ENCODE measurements at regions not wholly inside any gene's neighbourhood (a gene's known extent, or its start where the extent isn't known, plus 50 kb on each side); places are given as distances from the start of the nearest gene placed in this dataset.
"Not testable (repeated sequence)": the region's sequence is repeated elsewhere in the genome, so short reads cannot be mapped to it uniquely, and the experiment has no call there.

DNA sequence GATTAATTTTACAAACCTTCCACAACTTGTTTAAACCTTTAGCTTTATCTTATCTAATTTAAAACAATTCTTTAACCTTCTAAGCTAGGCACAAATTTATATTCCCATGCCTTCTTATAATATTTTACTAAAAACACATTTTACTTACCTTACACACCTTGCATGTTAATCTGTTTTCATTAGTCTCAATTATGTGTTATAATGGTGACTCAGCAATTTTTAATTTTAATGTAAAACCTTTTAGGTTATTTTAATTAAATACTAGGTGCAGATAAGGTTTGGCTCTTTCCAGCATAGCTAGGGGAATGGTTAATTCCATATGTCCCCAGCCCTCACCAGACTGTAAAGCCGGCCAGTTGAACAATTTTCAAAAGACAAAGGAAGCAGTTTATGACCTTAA lies 264.6 kb upstream of the SGO1 start:
- no peak for DNase-seq

DNA sequence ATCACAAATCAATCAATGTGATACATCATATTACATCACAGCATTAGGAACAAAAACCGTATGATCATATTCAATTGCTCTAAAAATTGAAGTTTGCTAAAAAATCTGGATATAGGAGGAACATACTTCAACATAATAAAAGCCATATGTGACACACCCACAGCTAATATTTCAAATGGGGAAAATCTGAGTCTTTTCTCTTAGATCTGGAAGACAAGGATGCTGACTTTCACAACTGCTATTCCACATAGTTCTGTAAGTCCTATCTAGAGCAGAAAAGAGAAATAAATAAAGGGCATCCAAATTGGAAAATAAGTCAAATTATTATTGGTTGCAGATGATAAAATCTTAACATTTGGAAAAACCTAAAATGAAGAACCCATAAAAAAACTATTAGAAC lies 256.8 kb upstream of the SGO1 start:
- DNase-seq, result no peak

DNA sequence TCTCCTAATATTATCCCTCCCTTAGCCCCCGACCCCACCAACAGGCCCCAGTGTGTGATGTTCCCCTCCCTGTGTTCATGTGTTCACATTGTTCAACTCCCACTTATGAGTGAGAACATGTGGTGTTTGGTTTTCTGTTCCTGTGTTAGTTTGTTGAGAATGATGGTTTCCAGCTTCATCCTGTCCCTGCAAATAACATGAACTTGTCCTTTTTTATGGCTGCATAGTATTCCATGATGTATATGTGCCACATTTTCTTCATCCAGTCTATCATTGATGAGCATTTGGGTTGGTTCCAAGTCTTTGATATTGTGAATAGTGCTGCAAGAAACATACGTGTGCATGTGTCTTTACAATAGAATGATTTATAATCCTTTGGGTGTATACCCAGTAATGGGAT lies 241.3 kb upstream of the SGO1 start:
- not testable (repeated sequence) for DNase-seq

DNA sequence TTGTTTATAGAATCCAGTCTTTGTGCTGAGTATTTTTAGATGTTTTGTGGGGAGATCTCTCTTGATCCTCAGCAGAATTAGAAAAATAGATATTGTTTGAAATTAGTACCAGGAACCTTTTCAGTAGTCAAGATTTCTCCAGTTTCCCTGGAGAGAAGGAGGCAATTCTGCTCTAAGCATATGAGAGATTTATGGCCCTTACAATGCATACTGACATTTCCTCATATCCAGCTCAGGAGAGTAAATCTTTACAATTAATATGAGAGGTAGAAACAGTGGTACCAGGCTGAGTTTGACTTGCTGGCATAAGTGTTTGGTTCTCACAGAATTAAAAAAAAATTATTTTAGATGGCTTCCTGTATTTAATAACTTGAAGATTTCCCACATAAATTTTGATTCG lies 239.1 kb upstream of the SGO1 start:
- no peak for DNase-seq

DNA sequence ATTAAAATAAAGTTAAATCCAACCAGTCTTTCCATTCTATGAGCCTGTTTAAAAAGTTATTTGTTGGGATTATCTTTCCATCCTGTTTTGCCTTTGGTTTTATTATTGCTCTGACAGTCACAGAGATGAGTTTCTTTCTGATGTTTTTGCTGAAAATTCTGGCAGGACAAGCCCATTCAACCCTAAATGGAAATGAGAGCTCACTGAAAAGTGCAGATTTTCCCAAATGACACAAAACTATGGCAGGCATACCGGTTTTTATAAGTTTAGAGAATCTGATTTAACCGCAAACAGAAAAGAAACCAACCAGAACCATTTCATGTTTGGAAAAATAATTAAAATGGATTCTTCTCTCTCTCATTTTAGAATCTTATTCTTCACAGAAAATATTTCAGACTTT lies 238.1 kb upstream of the SGO1 start:
- DNase-seq, result no peak

DNA sequence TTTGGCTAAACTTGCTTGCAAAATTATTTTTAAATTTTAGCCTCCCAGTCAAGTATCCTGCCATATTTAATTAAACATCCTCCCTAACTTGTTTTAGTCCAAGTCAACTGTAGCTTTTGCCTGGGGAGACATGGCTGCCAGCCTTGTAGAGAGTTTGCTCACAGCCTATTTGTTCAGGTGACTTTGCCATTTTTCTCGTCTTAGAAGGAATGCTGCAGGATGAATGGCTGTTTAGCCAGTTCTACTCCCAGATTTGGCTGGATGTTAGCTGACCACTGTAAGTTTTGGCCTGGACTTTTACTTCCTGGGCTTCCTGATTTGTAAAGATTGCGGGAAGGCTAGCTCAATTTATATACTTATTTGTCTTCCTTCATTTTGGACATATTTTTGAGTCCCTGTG lies 236.4 kb upstream of the SGO1 start:
- DNase-seq, result no peak

DNA sequence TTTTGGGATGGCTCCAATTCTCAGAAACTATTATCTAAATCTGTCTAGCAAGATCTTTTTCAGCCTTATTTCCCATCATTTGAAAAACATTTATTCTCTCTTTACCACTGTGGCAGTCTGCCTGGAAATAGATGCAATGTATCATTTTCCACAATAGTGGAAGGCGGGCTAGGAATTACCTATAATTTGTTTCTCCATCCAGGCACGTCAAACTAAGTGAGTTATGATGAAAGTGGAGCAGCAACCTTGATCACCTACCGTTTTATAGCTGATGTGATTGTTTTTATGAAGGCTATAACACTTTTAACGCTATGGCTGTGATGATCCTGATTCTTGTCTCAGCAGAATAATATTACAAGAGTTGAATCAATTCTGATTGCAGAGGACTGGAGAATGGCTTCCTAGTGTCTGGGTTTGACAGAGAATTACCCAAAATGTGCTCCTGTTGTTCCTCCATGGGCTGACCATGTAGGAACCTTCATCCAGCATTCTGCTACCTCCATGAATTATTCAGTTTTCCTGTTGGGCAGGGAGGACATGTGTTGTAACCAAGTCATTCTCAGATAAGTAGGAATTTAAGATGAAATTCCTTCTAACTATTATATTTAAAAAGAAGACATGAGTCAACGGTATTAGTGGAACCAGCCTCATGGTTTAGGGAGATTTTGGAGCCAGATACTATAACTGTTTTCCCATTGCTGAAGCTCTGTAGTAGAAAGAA lies 231.5 kb upstream of the SGO1 start:
- DNase-seq, result no peak

DNA sequence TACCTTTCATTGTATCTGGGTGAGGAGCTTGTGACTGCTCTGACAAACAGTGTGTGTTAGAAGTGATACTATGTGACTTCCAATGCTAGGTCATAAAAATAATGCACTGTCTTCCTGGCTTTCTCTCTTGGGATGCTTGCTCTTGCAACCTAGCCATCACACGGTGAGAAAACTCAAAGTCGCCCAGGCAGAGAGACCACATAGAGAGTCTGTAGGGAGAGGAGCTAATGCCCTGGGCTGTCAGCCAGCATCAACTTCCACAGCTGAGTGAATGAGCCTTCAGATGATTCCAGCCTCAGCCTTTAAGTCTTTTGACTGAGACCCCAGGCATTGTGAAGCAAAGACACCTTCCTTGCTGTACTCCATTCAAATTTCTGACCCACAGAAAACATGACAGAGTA lies 220.6 kb upstream of the SGO1 start:
- DNase-seq, result no peak

DNA sequence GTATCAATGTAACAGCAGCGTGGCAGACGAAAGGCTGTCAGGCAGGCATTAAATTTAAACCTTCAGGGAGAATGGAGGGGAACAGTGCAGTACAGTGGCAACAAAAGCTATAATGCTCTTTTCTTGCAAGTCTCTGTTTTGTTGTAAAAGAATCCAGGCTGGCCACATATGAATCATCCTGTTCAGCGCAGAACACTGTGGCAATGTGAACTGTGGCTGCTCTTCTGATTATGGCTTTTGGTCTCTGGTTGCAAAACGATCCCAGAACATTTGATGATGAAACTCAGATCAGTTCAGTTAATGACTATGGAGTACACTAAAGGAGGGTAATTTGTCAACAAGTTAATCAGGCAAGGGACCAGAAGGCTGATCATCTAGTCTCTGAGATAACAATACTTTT lies 219.7 kb upstream of the SGO1 start:
- no peak for DNase-seq

DNA sequence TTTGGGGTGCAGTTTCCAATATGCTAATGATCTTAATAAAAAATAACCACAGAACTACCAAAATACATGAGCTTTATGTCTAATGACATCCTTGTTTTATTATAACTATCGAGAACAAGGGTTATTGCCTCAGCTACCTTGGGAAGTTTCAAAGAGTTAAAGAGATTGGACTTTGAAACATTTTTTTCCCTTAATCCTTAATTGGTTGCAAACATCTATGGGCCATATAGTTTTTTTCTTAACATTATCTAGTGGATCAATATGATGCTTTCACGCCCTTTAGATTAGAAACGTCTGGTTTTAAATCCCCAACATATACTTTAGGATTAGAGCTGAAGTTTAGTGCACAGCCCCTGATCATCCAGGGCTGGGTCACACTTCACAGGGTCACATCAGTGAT lies 219.2 kb upstream of the SGO1 start:
- DNase-seq, result peak in 1 of 2 experiments; percentile 27

DNA sequence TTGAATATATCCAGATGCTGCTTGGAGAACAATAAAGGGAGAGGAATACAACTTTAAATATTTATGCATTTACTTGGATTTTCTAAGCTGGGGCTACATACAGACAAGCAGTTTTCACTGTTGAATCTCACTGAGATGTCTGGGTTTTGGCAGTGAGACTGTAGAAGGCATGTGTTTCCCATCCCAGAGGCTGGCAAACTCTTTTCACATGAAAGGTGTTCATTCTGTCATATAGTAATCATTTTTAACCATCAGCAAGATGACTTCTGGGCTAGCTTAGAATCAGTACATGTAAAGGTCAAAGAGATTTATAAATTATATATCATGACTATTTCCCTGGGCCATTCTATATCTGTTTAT lies 218.7 kb upstream of the SGO1 start:
- DNase-seq, result no peak

DNA sequence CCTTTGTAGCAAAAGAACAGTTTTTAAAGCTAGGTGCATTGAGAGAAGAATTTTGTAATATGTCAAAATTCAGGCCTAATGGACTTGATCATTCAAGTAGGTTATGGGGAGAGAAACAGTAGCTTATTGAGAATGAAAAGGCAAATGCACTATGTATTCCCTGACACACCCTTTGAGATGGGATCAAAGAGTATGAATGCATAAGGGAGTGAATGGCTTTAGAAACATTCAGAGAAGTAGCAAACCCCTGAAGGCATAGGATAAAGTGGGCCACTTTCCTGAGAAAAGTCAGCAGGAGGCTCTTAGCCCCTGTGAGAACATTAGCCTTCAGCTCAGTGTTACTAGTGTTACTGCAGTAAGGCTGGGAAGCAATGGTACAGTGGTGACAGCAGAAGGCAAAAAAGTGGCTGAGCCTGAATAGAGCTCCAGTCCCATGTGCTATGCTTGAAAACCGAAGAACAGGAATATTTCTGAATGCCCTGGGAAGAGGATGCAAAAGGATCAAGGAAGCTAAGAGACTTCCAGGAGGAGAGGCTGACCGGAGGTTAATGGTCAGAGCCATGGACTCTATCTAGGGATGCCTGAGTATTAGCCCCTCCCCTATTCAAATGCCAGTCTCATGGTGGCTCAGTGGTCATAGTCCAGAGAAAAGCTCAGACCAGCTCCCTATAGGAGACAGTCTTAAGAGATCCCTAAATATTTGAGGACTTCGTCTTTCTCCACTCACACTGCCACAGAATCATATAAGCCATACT lies 218.2 kb upstream of the SGO1 start:
- no peak for DNase-seq

DNA sequence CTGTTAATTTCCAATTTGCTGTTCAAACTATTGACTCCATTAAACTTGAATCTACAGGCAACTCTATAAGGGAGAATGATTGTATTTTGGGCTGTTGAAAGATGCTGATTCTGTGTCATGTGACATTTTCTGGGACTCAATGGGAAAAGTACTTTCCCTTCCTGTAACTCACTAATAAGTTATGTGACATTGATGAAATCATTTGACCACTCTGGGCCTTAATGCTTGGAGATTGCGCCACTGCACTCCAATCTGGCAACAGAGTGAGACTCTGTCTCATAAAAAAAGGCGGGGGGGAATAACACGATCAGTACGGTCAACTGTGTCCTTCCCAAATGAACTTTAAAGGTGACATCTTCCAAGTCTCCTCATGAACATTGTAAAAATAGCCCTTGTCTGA lies 215.2 kb upstream of the SGO1 start:
- DNase-seq, result no peak

DNA sequence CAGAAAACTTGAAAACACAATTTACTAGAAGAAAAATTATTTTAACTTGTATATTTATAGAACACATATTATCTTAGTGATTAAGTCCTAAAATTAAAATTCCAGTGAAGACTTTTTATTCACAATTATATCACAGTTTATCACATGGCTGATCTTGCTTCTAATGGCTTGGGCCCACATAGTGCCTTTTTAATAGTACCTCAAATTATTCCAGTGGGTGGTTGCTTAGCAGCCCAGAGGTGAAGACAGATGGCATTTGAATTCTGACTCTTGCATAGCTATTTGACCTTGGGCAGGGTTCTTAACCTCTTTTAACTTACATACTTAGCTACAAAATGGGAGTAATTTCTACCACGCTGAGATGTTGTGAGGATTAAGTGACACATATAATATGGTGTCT lies 214.7 kb upstream of the SGO1 start:
- DNase-seq, result no peak

DNA sequence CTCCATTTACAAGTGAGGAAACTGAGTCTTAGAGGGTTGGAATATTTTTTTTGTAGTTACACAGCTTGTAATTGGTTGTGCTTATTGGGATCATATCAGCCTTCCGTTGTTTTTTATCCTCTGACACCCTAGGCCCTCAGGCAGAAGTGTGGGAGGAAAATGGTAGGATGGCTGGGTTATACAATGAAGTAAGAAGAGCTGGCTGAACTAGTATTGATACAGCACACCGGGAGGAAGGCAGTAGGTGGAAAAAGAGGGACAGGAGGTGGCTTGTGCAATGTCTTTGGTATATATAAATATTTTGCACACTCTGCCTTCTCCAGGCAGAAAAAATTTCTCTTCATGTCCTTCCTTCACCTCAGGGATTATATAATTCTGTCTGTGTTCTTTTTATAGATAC lies 214.3 kb upstream of the SGO1 start:
- DNase-seq, result no peak

DNA sequence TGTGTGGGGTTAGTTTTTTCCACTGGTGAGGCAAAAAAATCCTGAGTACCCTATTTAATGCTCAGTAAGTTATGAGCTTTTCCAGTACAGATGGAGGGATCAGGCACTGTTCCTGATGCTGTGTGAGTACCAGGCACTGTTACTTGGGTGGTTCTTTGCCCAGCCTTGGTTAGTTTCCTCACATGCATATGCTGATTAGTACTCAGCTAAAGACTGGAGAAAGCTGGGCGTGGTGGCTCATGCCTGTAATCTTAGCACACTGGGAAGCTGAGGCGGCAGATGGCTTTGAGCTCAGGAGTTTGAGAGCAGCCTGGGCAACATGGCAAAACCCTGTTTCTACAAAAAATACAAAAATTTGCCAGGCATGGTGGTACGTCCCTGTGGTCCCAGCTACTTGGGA lies 210.3 kb upstream of the SGO1 start:
- DNase-seq, result peak; percentile 12 to 71

DNA sequence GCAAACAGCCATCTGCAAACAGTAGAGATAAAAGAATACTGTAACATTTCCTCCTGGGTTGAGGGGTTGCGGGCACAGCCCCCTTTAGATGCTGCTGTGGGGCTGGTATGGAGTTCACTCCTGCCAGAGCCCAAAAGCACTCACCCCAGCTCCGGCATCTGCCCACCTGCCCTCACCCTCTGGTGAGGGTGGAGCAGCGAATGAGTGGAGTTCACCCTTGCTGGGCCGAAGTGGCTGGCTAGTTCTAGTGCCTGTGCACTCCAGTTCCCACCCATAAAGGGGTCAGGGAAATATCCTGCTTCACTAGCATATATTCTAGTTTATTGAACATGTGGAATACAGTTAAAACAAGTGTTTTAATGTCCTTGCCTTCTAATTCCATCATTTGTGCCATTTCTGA lies 209.7 kb upstream of the SGO1 start:
- no peak for DNase-seq

DNA sequence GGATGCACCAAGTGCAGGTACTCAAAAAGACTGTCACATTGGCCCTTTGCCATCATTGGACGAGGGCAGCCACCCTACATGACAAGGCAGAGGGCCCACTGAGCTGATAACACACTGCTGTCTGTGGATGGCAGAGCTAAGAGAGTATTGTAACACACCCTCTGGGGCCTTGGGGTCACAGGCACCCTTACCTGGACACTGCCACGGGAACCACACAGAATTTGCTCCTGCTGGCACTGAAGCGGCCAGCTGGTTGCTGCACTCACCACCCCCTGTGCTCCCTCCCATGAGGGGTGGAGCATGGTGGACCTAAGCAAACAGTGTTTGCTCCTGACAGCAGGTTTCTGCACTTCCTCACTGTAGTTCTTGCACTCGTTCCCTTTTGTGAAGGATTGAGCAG lies 208.2 kb upstream of the SGO1 start:
- DNase-seq, result no peak

DNA sequence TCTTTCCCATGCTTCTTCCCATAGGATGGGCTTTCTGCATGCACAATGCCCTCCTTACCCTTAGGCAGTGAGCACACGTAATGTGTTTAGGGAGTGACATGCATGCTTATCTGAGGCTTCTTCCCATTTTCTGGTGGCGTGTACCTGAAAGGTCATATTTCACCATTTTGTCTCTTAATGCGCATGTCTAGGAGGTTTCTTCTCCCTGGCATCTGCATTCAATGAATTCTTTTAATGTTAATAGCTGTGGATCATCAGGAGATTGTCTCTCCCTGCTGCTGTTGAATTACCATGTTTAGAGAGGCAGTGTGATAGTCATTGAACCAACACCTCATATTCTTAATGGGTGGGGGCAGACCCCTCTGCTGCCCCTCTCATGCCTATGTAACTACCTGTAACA lies 205.6 kb upstream of the SGO1 start:
- no peak for DNase-seq

DNA sequence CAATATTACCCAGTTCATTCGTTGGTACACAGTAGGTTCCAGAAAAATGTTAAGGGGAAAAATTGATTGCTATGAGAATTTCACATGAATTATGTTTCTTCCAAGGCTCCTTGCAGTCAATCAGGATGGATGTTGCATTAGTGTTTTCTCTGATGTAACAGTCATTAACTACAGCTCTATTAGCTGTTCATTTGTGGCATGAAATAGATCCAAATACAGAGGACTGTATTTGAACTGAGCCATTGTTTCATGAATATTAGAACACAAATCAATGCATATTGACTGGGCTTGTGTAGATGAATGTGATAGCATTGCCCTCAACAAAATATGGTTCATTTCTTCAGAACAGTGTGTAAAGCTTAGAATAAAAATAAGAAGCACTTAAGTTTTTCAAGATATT lies 203.0 kb upstream of the SGO1 start:
- DNase-seq, result no peak

DNA sequence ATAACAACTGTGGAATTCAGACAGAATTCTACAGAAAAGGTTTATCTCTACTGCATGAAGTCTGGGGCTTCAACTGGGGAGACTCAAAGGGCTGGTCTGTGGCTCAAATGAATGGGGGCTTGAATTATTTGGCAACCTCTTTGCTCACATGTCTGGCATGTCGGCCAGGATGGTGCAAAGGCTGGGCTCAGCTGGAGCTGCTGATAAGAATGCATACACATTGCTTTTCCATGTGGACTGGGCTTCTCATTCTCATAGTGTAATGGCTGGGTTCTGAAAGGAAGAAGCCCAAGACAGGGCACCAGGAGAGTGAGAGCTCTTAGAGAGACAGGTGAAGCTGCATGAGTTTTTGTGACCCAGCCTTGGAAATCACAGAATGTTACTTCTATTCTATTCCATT lies 194.3 kb upstream of the SGO1 start:
- DNase-seq, result no peak

DNA sequence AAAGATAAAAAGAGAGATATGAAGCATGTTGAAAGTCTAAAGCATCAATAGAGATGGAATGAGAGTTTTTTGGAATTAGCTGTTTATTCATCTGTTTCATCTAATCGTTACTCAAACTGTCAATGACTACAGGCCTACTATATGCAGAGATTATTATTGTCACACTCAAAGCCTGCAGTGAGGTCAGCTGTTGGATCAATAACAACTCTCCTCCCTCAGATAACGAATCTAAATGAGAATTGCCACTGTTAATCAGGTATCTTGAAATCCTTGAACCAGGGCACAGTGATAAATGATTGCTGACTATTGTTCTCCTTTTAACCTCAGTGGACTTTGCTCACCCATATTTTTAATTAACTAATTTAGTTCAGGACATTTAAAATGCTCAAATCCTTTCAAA lies 192.3 kb upstream of the SGO1 start:
- DNase-seq, result no peak

DNA sequence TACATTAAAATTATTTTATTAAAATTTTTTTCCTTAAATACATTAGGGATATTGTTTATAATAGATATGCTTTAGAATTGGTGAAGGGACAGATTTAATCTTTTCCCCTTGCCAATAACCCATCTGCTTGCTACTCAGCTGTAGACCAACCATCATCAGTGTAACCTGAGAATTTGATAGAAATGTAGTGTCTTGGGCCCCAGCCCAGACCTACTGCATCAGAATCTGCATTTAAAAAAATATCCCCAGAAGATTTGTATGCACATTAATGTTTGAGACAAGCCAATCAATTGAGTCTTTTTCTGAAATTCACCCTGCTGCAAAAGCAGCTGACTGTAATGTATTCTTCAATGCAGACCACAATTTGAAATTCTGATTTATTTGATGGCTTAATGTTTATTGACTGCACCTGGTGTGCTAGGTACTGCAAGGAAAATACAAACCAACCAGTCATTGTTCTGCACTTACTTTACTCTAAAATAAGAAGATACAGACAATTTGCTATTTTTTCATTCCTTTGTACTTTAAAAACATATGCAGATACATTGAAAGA lies 190.7 kb upstream of the SGO1 start:
- DNase-seq, result peak in 1 of 2 experiments; percentile 15

DNA sequence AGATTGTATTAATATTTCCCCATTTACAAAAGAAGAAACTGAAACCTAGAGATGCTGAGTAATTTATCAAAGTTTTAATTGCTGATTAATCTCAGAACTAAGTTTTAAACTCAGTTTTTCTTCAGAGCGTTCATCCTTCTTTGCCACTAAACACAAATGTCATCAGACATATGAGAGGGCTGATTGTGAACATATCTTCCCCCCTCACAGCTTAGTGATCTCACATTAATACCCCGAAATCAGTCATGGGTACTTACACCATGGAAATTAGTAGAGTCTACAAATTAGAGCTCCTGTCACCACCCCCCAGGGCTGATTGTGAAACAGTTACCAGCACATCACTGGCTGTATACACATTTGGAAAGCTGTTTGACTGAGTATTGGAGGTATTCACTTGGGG lies 189.3 kb upstream of the SGO1 start:
- DNase-seq, result no peak
